ENCODE measurements at regions not wholly inside any gene's neighbourhood (a gene's known extent, or its start where the extent isn't known, plus 50 kb on each side); places are given as distances from the start of the nearest gene placed in this dataset.

DNA sequence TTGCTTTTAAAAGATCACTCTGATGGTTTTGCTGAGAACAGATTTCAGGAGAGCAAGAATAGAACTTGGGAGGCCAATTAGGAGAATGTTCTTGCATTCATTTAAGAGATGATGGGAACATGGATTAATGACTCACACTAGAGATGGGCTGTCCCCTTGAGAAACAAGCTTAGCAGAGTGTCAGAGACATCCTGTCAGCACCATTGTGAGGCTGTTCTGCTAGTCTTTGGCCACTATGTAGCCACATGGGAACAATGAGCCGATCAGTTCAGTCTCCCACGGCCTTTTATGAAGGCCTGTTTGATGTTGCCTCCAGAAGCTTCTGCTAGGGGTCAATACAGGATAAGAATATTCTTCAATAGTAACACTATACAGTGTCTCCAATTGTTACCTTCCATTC lies 113.0 kb upstream of the EYA4 start:
- TF ChIP-seq YY1 (IDR thresholded peaks at IDR 0.05; ENCODE audit: insufficient read depth, insufficient read length) (no peak), SUZ12 (IDR thresholded peaks at IDR 0.05; ENCODE audit: extremely low read depth, insufficient read depth, insufficient read length) (no peak), ZNF274 (IDR thresholded peaks at IDR 0.05; ENCODE audit: low read depth, low read length) (no peak)

All from NT2/D1 (cell line).